Superior temporal gyrus (tissue), 1 donor: ENCODE measurements at regions not wholly inside any gene's neighbourhood (a gene's known extent, or its start where the extent isn't known, plus 50 kb on each side); places are given as distances from the start of the nearest gene placed in this dataset.
"Not testable (repeated sequence)": the region's sequence is repeated elsewhere in the genome, so short reads cannot be mapped to it uniquely, and the experiment has no call there.

Experiments used
- DNase-seq: peaks from one replicate; pipeline ENCODE4 v3.0.0-alpha.2; 2016; ENCODE audit errors: extremely low spot score

GRCh38 chr12:131507094-131507493 lies 203.8 kb upstream of the SFSWAP start:
- no peak for DNase-seq

- DNase-seq: no peak
Observed at GRCh38 chr12:131507881-131508280, 203.0 kb upstream of the SFSWAP start.

- DNase-seq: no peak
Observed at GRCh38 chr12:131509701-131510100, 201.2 kb upstream of the SFSWAP start.

GRCh38 chr12:131510431-131510830 lies 200.5 kb upstream of the SFSWAP start:
- no peak for DNase-seq

- no peak for DNase-seq
Observed at GRCh38 chr12:131511391-131511802, 199.5 kb upstream of the SFSWAP start.

- DNase-seq: no peak
Observed at GRCh38 chr12:131511803-131512561, 198.9 kb upstream of the SFSWAP start.

- DNase-seq: no peak
Observed at GRCh38 chr12:131513606-131514005, 197.3 kb upstream of the SFSWAP start.

- not testable (repeated sequence) for DNase-seq
Observed at GRCh38 chr12:131520553-131520952, 190.3 kb upstream of the SFSWAP start.

GRCh38 chr12:131521326-131521725 lies 189.6 kb upstream of the SFSWAP start:
- no peak for DNase-seq

- DNase-seq: no peak
Observed at GRCh38 chr12:131525795-131526508, 184.9 kb upstream of the SFSWAP start.

- no peak for DNase-seq
Observed at GRCh38 chr12:131527092-131527491, 183.8 kb upstream of the SFSWAP start.

GRCh38 chr12:131527736-131528135 lies 183.2 kb upstream of the SFSWAP start:
- DNase-seq: no peak

- DNase-seq: no peak
Observed at GRCh38 chr12:131528144-131528543, 182.7 kb upstream of the SFSWAP start.

GRCh38 chr12:131528667-131529066 lies 182.2 kb upstream of the SFSWAP start:
- DNase-seq: no peak

GRCh38 chr12:131529196-131530040 lies 181.5 kb upstream of the SFSWAP start:
- DNase-seq: no peak

GRCh38 chr12:131530041-131530332 lies 180.9 kb upstream of the SFSWAP start:
- no peak for DNase-seq

GRCh38 chr12:131530422-131530821 lies 180.5 kb upstream of the SFSWAP start:
- peak; percentile 43 for DNase-seq

- DNase-seq: no peak
Observed at GRCh38 chr12:131533139-131533538, 177.8 kb upstream of the SFSWAP start.

GRCh38 chr12:131535779-131536178 lies 175.1 kb upstream of the SFSWAP start:
- DNase-seq: no peak

GRCh38 chr12:131536337-131536736 lies 174.6 kb upstream of the SFSWAP start:
- no peak for DNase-seq

GRCh38 chr12:131536766-131537165 lies 174.1 kb upstream of the SFSWAP start:
- DNase-seq: no peak

- no peak for DNase-seq
Observed at GRCh38 chr12:131537267-131537958, 173.5 kb upstream of the SFSWAP start.
